ENCODE measurements at regions not wholly inside any gene's neighbourhood (a gene's known extent, or its start where the extent isn't known, plus 50 kb on each side); places are given as distances from the start of the nearest gene placed in this dataset.

GRCh38 chr2:220837226-220837625, 734.9 kb downstream of the EPHA4 start:
- TF ChIP-seq, protein P1, sequence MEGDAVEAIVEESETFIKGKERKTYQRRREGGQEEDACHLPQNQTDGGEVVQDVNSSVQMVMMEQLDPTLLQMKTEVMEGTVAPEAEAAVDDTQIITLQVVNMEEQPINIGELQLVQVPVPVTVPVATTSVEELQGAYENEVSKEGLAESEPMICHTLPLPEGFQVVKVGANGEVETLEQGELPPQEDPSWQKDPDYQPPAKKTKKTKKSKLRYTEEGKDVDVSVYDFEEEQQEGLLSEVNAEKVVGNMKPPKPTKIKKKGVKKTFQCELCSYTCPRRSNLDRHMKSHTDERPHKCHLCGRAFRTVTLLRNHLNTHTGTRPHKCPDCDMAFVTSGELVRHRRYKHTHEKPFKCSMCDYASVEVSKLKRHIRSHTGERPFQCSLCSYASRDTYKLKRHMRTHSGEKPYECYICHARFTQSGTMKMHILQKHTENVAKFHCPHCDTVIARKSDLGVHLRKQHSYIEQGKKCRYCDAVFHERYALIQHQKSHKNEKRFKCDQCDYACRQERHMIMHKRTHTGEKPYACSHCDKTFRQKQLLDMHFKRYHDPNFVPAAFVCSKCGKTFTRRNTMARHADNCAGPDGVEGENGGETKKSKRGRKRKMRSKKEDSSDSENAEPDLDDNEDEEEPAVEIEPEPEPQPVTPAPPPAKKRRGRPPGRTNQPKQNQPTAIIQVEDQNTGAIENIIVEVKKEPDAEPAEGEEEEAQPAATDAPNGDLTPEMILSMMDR (IDR thresholded peaks at IDR 0.05 in 4 of 5, conservative IDR thresholded peaks at IDR 0.05 in 1 of 5) = no peak
- no peak for TF ChIP-seq POLR2A (IDR thresholded peaks at IDR 0.05)

All from gastrocnemius medialis (tissue), 4 donors.